ENCODE measurements at regions not wholly inside any gene's neighbourhood (a gene's known extent, or its start where the extent isn't known, plus 50 kb on each side); places are given as distances from the start of the nearest gene placed in this dataset.
"Not testable (repeated sequence)": the region's sequence is repeated elsewhere in the genome, so short reads cannot be mapped to it uniquely, and the experiment has no call there.

- Histone ChIP-seq H3K4me3 (ENCODE audit: low read depth in 1 of 2, low read length in 1 of 2) (no peak overlapping the region), H3K9me3 (no peaks in the 10 kb centered on the region), H3K4me1 (ENCODE audit: control insufficient read depth in 1 of 2, insufficient read depth in 1 of 2, low read depth in 1 of 2, low read length in 1 of 2) (no peaks in the 10 kb centered on the region), H3K27ac (no peak overlapping the region), H3K36me3 (no peaks in the 10 kb centered on the region), H3K27me3 (no peaks in the 10 kb centered on the region)
- TF ChIP-seq CTCF (IDR thresholded peaks at IDR 0.05) = no peak
These were observed 648.8 kb upstream of the KCNMB2 start for GRCh38 chr3:177887475-177887874.

GRCh38 chr3:177889161-177889560 is 647.1 kb upstream of the KCNMB2 start:
- Histone ChIP-seq H3K9me3 (no peaks in the 10 kb centered on the region), H3K4me3 (ENCODE audit: low read depth in 1 of 2, low read length in 1 of 2) (no peak overlapping the region), H3K27ac (no peak overlapping the region), H3K4me1 (ENCODE audit: control insufficient read depth in 1 of 2, insufficient read depth in 1 of 2, low read depth in 1 of 2, low read length in 1 of 2) (no peaks in the 10 kb centered on the region), H3K36me3 (no peaks in the 10 kb centered on the region), H3K27me3 (no peaks in the 10 kb centered on the region)
- no peak for TF ChIP-seq CTCF (IDR thresholded peaks at IDR 0.05)

GRCh38 chr3:177889652-177890358 is 646.4 kb upstream of the KCNMB2 start:
- H3K36me3 ChIP-seq = no peaks in the 10 kb centered on the region
- no peaks in the 10 kb centered on the region for H3K27me3 ChIP-seq
- no peaks in the 10 kb centered on the region for H3K9me3 ChIP-seq
- no peak for TF ChIP-seq CTCF (IDR thresholded peaks at IDR 0.05)
- H3K27ac ChIP-seq = no peak overlapping the region
- H3K4me3 ChIP-seq (ENCODE audit: low read depth in 1 of 2, low read length in 1 of 2) = no peak overlapping the region
- H3K4me1 ChIP-seq (ENCODE audit: control insufficient read depth in 1 of 2, insufficient read depth in 1 of 2, low read depth in 1 of 2, low read length in 1 of 2) = no peaks in the 10 kb centered on the region

DNA sequence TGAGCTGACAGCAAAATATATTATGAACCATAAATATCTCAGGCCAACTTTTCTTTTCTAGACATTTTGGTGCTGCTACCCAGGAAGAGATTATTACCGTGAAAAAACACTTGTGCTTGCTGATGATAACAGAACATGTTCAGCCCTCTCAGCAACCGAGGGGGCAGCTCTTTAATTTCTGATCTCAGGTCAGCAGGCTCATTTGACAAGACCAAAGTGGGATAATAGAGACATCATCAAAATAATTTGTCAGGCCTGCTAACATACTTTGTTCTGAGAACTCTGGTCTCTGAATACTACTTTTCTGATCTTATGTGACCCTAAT is 645.9 kb upstream of the KCNMB2 start:
- no peaks in the 10 kb centered on the region for H3K4me1 ChIP-seq (ENCODE audit: control insufficient read depth in 1 of 2, insufficient read depth in 1 of 2, low read depth in 1 of 2, low read length in 1 of 2)
- H3K27me3 ChIP-seq = no peaks in the 10 kb centered on the region
- H3K4me3 ChIP-seq (ENCODE audit: low read depth in 1 of 2, low read length in 1 of 2) = no peak overlapping the region
- no peaks in the 10 kb centered on the region for H3K36me3 ChIP-seq
- no peak overlapping the region for H3K27ac ChIP-seq
- no peaks in the 10 kb centered on the region for H3K9me3 ChIP-seq
- no peak for TF ChIP-seq CTCF (IDR thresholded peaks at IDR 0.05)

GRCh38 chr3:177891569-177891968 is 644.7 kb upstream of the KCNMB2 start:
- not testable (repeated sequence) for H3K36me3 ChIP-seq; H3K27me3 ChIP-seq; H3K4me3 ChIP-seq (ENCODE audit: low read depth in 1 of 2, low read length in 1 of 2); H3K4me1 ChIP-seq (ENCODE audit: control insufficient read depth in 1 of 2, insufficient read depth in 1 of 2, low read depth in 1 of 2, low read length in 1 of 2); H3K27ac ChIP-seq; H3K9me3 ChIP-seq

GRCh38 chr3:177893331-177893730 is 642.9 kb upstream of the KCNMB2 start:
- Histone ChIP-seq H3K9me3 (no peaks in the 10 kb centered on the region), H3K4me3 (ENCODE audit: low read depth in 1 of 2, low read length in 1 of 2) (no peak overlapping the region), H3K27me3 (no peaks in the 10 kb centered on the region), H3K27ac (no peak overlapping the region), H3K4me1 (ENCODE audit: control insufficient read depth in 1 of 2, insufficient read depth in 1 of 2, low read depth in 1 of 2, low read length in 1 of 2) (no peaks in the 10 kb centered on the region), H3K36me3 (no peaks in the 10 kb centered on the region)
- no peak for TF ChIP-seq CTCF (IDR thresholded peaks at IDR 0.05)
